ENCODE measurements at regions not wholly inside any gene's neighbourhood (a gene's known extent, or its start where the extent isn't known, plus 50 kb on each side); places are given as distances from the start of the nearest gene placed in this dataset.

GRCh38 chr6:141326426-141326825 lies 806.3 kb upstream of the GJE1 start:
- TF ChIP-seq, protein P1, sequence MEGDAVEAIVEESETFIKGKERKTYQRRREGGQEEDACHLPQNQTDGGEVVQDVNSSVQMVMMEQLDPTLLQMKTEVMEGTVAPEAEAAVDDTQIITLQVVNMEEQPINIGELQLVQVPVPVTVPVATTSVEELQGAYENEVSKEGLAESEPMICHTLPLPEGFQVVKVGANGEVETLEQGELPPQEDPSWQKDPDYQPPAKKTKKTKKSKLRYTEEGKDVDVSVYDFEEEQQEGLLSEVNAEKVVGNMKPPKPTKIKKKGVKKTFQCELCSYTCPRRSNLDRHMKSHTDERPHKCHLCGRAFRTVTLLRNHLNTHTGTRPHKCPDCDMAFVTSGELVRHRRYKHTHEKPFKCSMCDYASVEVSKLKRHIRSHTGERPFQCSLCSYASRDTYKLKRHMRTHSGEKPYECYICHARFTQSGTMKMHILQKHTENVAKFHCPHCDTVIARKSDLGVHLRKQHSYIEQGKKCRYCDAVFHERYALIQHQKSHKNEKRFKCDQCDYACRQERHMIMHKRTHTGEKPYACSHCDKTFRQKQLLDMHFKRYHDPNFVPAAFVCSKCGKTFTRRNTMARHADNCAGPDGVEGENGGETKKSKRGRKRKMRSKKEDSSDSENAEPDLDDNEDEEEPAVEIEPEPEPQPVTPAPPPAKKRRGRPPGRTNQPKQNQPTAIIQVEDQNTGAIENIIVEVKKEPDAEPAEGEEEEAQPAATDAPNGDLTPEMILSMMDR (IDR thresholded peaks at IDR 0.05), result no peak
- no peak for TF ChIP-seq POLR2A (IDR thresholded peaks at IDR 0.05)
